ENCODE measurements at regions not wholly inside any gene's neighbourhood (a gene's known extent, or its start where the extent isn't known, plus 50 kb on each side); places are given as distances from the start of the nearest gene placed in this dataset.
A peak's percentile ranks its signal among the peaks of the same experiment; 100 is the strongest.

GRCh38 chr12:13764748-13765147 lies 216.7 kb downstream of the GRIN2B start:
- DNase-seq (ENCODE audit: low spot score), result no peak

- DNase-seq (ENCODE audit: low spot score), result no peak
Measured at GRCh38 chr12:13749389-13749788, 232.0 kb downstream of the GRIN2B start.

- no peak for DNase-seq (ENCODE audit: low spot score)
Measured at GRCh38 chr12:13745111-13745860, 236.1 kb downstream of the GRIN2B start.

- peak; percentile 78 for DNase-seq (ENCODE audit: low spot score)
Measured at GRCh38 chr12:13744561-13744960, 236.8 kb downstream of the GRIN2B start.

DNA sequence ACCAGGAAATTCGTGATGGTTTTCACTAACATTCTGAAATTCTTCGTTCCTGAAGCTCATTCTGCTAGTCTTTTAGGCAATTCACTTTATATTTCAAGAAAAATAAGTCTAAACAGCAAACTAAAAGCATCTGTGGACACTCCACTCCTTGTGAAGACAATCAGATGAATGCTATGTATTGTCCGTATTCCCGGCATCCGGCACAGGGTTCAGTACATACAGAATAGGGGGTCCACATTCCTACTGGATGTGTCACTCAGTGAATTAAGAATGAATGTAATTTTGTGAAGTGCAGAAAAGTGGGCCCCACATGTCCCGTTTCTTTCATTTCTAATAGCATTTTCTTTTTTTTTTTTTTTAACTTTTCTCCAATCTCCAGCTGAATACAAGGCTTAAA lies 241.3 kb downstream of the GRIN2B start:
- DNase-seq (ENCODE audit: low spot score), result no peak

- DNase-seq (ENCODE audit: low spot score), result no peak
Measured at GRCh38 chr12:13735734-13736133, 245.7 kb downstream of the GRIN2B start.

DNA sequence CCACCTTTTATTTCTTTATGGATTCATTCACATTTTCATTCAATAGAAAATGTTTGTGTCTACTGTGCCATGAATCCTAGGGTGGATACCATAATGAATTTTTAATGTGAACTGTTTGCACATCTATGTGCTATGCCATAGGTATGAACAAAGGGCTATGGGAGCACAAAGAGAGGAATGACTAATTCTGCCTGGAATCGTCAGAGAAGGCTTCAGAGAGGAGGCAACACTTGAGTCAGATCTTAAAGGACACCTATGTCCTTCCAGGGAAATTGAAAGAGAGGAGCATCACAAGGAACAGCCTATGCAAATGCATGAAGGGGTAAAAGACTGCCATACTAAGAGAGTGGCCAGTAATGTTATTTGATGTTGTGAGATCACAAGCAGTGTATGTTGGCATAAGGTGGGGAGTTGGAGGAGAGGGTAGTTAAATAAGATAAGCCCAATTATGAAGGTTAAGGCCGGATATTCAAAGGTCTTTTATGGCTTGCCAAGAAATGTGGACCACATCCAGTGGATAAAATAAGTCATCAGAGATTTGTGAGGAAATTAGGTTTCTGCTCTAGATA lies 246.7 kb downstream of the GRIN2B start:
- no peak for DNase-seq (ENCODE audit: low spot score)

DNA sequence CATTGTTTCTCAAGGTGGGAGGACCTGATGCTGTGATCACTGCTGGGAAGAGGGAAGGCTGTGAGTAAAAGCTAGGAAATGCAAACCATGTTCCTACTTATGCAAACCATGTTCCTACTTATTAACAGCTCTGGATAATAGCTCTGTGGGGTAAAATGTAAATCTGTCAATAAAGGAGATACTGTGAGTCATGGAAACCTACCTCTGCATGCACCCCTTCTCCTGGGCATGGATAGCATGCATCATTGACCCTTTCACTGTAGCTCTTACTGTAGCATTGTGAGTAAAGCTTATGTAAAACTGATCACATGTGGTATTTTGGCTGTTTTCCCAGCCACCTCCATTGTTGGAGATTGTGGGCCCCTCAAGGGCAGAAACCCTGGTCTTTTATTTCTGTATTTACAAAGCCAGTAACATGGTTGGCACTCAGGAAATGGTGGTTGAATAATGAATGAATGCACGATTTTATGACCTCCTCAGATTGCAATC lies 253.7 kb downstream of the GRIN2B start:
- no peak for DNase-seq (ENCODE audit: low spot score)

DNA sequence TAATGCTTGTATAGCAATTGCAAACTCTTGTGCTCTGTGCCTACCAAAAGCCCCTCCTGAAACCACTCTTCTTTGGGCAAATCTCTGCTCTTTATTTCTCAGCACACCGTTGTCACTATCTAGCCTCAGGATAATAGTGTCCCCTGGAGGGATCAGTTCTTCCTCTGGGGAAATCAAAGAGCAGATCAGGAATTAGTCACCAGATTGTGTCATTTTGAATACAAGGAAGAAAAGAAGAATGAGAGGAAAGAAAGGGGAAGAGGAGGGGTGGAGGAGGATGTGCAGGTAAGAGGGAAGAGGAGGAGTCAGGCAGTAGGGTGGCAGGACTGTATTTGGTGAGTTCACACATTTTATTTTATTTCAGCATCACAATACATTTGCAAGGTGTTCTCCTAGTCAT lies 256.4 kb downstream of the GRIN2B start:
- no peak for DNase-seq (ENCODE audit: low spot score)

- no peak for DNase-seq (ENCODE audit: low spot score)
Measured at GRCh38 chr12:13724136-13724535, 257.3 kb downstream of the GRIN2B start.

GRCh38 chr12:13719986-13720385 lies 261.4 kb downstream of the GRIN2B start:
- DNase-seq (ENCODE audit: low spot score), result no peak

DNA sequence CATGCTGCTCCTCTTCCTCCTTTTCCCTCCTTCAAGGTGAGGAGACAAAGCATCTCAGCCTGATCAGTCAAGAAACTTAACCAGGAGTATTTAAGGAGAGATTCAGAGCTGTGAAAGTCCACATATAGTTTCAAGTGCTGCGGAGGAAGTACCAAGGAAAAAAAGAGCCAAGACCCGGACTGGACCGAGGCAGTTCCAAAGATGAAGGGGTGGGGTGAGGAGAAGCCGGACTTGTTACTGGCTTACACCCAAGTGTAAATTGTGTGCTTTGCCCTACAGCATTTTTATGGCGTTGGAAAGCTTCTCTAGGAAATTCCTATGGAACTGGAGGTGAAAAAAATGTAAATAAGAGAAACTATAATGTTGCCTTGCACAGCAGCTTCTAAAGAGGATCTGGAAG lies 263.1 kb downstream of the GRIN2B start:
- no peak for DNase-seq (ENCODE audit: low spot score)

DNA sequence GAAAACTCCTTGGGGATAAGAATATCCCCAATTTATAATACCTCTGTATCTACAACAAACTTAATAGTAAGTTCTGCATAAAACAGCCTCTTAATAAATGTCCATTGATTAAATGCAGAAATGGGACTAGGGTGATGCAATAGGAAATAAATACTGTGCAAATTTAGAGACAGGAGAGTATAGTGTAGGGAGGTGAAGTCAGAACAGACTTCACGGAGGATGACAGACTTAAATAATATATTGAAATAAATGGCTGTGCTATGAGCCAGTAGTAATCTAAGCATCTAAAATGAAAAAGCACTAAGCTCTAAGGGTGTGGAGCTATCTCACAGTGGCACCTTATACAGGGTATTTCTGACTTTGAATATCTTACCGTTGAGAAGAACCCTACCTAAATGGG lies 265.3 kb downstream of the GRIN2B start:
- DNase-seq (ENCODE audit: low spot score), result no peak

- DNase-seq (ENCODE audit: low spot score), result no peak
Measured at GRCh38 chr12:13713556-13714410, 267.6 kb downstream of the GRIN2B start.

- no peak for DNase-seq (ENCODE audit: low spot score)
Measured at GRCh38 chr12:13707829-13708228, 273.6 kb downstream of the GRIN2B start.

DNA sequence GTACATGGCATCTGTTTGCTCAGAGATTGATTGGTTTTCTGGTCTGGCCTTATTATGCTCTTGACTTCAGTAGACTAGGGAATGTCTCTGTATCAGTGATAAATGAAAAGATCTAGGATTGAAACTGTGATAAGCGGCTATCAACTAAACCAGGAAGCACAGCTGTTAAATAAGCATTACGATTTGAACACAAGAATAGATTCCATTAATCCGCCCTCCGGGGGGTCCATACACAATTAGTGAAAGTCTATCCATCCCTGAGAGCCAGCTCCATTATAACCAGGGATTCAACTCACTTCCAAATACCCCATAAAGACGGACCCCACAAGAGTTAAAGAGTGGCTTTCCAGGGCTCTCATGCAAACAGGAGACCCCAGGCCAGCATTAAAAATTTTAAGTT lies 279.0 kb downstream of the GRIN2B start:
- no peak for DNase-seq (ENCODE audit: low spot score)

GRCh38 chr12:13701502-13701901 lies 279.9 kb downstream of the GRIN2B start:
- DNase-seq (ENCODE audit: low spot score), result no peak

DNA sequence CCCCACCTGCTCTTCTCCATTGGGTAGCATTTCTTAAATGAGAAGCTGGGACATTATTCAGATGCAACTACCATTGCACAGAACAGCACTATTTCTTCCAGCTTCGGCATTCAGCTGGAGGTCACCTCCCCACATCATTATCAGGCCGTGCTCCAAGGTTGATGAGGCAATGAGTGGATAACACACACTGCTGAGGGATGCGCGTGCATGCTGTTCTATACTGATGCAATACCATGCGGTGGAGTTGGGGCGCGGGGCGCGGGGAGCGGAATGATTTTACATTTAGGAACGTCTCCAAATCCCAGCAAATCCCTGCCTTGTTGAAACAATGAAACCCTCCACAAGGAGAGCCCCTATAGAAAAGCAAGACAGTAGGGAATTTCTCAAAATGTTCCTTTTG lies 283.4 kb downstream of the GRIN2B start:
- no peak for DNase-seq (ENCODE audit: low spot score)

DNA sequence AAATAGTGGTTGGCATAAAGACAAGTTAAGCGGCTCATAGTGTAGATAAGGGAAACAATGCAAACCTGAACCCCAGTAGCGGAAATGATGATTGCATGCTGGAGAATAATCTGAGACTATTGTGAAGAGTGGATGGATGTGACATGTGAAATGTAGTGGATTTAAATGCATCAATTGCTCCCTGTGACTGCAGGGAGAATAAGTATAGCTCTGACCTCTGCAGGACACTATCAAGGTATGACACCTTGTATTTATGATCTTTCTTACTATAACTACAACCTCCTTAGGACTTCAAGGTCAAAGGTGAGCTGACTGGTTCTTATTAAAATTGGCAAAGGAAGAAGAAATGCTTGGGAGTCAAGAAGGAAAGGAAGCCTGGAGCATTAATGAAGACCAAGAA lies 285.6 kb downstream of the GRIN2B start:
- no peak for DNase-seq (ENCODE audit: low spot score)

DNA sequence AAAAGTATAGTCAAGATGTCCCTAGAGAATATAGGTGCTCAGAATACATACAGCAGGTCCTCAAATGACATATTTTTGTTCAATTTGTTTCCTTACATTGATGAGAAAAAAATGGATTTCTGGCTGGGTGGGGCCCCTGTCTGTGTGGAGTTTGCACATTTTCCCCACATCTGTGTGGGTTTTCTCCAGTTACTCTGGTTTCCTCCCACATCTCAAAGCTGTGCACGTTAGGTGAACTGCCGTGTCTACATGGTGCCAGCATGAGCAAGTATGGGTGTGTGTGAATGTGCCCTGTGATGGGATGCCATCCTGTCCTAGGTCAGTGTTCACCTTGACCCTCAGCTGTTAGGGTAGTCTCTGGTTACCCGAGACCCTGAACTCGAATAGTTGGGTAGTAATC lies 289.1 kb downstream of the GRIN2B start:
- DNase-seq (ENCODE audit: low spot score), result no peak

DNA sequence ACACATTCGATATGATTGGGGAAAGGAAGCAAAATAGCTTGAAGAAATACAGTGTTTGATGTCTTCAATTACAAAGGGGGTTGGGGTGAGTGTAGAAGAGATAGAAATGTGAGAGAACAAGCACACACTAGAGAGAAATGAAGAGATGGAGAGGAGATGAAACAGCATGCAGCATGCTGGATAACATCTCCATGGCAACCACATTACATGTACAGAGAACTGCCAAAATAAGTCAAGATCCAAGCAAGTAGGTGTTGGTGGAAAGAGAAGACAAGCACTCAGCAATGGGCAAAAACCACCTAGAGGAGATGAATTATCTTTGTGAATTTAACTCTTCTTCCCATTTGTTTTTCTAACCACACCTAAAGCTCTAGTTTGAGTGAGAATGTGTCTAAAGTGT lies 289.8 kb downstream of the GRIN2B start:
- no peak for DNase-seq (ENCODE audit: low spot score)

GRCh38 chr12:13687633-13688032 lies 293.8 kb downstream of the GRIN2B start:
- no peak for DNase-seq (ENCODE audit: low spot score)

DNA sequence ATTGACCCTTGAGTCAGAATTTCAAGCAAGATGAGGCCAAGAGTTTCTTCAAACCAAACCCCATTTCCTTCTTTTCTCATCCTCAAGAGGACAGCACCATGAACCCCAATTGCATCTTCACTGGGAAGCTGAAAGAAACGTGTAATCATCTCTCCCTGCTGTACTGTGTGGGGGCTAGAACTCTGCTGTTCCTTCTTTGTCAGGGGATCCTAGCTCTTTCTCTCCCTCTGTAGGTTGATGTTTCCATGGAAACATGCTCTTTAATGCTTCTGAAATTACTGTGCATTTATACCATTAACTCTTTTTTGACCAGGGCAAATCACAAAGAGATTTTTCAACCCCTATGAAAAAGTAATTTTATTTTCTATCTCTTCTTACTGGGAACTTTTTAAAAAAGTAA lies 295.1 kb downstream of the GRIN2B start:
- DNase-seq (ENCODE audit: low spot score), result no peak
